Breast epithelium (tissue), 3 donors: ENCODE measurements at regions not wholly inside any gene's neighbourhood (a gene's known extent, or its start where the extent isn't known, plus 50 kb on each side); places are given as distances from the start of the nearest gene placed in this dataset.
"Not testable (repeated sequence)": the region's sequence is repeated elsewhere in the genome, so short reads cannot be mapped to it uniquely, and the experiment has no call there.

ENCODE experiments used
- POLR2A ChIP-seq: fragments of 450-650 bp; IDR thresholded peaks from one replicate; pipeline ENCODE4 v1.6.1; 2016; ENCODE audit warnings: antibody characterized with exemption, mild to moderate bottlenecking, moderate library complexity
- POLR2AphosphoS5 ChIP-seq, 3 donors: sonication (generic); formaldehyde crosslinking; IDR thresholded peaks; one replicate each; pipeline ENCODE4 v1.6.1; 2017; ENCODE audit warnings: antibody characterized with exemption in 3 of 3
- TF ChIP-seq, protein P1 (sequence below), 3 donors: fragments of 450-650 bp; IDR thresholded peaks; one replicate each; pipeline ENCODE4 v1.5.1; 2016 to 2017; ENCODE audit warnings: antibody characterized with exemption in 3 of 3, mild to moderate bottlenecking in 3 of 3, moderate library complexity in 3 of 3

DNA sequence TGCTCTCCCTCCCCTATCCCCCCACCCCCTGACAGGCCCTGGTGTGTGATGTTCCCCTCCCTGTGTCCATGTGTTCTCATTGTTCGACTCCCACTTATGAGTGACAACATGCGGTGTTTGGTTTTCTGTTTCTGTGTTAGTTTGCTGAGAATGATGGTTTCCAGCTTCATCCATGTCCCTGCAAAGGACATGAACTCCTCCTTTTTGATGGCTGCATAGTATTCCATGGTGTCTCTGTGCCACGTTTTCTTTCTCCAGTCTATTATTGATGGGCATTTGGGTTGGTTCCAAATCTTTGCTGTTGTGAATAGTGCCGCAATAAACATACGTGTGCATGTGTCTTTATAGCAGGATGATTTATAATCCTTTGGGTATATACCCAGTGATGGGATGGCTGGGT lies 121.8 kb upstream of the SHOX start:
- TF ChIP-seq, protein P1, sequence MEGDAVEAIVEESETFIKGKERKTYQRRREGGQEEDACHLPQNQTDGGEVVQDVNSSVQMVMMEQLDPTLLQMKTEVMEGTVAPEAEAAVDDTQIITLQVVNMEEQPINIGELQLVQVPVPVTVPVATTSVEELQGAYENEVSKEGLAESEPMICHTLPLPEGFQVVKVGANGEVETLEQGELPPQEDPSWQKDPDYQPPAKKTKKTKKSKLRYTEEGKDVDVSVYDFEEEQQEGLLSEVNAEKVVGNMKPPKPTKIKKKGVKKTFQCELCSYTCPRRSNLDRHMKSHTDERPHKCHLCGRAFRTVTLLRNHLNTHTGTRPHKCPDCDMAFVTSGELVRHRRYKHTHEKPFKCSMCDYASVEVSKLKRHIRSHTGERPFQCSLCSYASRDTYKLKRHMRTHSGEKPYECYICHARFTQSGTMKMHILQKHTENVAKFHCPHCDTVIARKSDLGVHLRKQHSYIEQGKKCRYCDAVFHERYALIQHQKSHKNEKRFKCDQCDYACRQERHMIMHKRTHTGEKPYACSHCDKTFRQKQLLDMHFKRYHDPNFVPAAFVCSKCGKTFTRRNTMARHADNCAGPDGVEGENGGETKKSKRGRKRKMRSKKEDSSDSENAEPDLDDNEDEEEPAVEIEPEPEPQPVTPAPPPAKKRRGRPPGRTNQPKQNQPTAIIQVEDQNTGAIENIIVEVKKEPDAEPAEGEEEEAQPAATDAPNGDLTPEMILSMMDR (IDR thresholded peaks at IDR 0.05), result not testable (repeated sequence)
- TF ChIP-seq POLR2A; POLR2AphosphoS5 (IDR thresholded peaks at IDR 0.05): not testable (repeated sequence)
